T-helper 2 cell treated with Interferon-gamma antibody and Interleukin-4, amounts not matched to agents 5 μg/mL and 100 μg/mL, for 36 hours (primary cell): ENCODE measurements at regions not wholly inside any gene's neighbourhood (a gene's known extent, or its start where the extent isn't known, plus 50 kb on each side); places are given as distances from the start of the nearest gene placed in this dataset.

Experiments used
- DNase-seq: peaks from one replicate; pipeline ENCODE4 v3.0.0; 2021; ENCODE audit warnings: low spot score
- H3K27ac Mint-ChIP-seq: one replicate; pipeline ENCODE4 v1.8.0; 2021; ENCODE audit warnings: mild to moderate bottlenecking, mixed read lengths
- H3K27me3 Mint-ChIP-seq: one replicate; pipeline ENCODE4 v1.8.0; 2021; ENCODE audit warnings: low read depth, mixed read lengths
- H3K36me3 Mint-ChIP-seq: one replicate; pipeline ENCODE4 v1.8.0; 2021; ENCODE audit warnings: low read depth, mixed read lengths
- H3K4me1 Mint-ChIP-seq: one replicate; pipeline ENCODE4 v1.8.0; 2021; ENCODE audit warnings: low read depth, mixed read lengths
- H3K4me3 Mint-ChIP-seq: one replicate; pipeline ENCODE4 v1.8.0; 2022; ENCODE audit warnings: mild to moderate bottlenecking, moderate library complexity, mixed read lengths
- H3K9me3 Mint-ChIP-seq: one replicate; pipeline ENCODE4 v1.8.0; 2021; ENCODE audit warnings: mixed read lengths

DNA sequence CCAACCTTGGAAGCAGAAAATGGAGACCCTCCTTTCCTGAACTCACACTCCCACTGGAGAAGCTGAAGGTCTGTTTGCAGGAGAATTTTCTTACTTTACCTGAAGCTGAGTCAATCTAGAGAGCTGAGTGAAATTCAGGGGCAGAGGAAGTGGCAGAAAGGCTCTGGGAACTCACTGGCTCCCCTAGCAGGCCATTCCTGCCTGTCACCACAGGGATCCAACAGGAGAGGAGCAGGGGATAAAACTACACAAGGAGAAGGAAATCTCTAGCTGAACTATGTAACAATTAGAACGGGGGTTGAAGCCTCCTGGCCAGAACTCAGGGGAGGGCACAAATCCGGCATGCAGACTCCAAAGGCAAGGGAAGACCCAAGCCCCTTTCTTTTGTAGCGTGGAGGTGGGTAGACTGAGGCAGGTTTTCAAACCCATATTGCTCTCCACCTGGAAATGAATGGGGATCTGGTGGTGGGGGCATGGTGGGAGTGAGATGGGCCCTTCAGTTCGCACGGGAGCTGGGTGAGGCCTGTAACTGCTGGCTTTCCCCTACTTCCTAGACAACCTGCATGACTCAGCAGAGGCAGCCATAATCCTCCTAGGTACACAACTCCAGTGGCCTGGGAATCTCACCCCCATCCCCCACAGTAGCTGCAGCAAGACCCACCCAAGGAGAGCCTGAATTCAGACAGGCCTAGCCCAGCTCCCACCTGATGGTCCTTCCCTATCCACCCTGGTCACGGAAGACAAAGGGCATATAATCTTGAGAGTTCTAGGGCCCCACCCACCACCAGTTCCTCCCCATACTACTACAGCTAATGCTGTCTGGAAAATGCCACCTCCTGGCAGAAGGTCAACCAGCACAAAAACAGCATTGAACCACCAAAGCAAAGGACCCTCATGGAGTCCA is 158.1 kb downstream of the LTN1 start:
- DNase-seq = no peak
- Mint-ChIP-seq H3K27ac (peak overlapping the region; percentile 92), H3K4me3 (peak overlapping the region; percentile 85), H3K4me1 (peaks cover 70% of the 10 kb centered on the region), H3K9me3 (peaks cover 13% of the 10 kb centered on the region), H3K36me3 (peaks cover 37% of the 10 kb centered on the region), H3K27me3 (no peaks in the 10 kb centered on the region)

DNA sequence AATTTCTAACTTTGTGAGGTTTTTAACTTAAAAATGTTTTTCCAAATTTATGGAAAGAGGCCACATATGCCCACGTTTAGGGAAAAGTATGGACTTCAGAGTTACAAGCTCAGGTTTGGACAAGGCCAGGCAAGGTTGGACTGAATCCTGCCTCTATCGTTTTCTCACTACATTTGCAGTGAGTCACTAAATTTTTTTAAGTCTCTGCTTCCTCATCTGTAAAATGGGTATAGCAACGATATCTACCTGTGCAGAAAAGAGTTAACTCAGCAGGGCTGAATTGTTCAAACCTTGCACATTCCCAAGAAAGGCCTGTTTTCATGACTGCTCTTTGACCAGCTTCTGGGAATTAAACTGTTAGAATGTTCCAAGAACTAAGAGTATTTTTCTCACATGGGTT is 159.1 kb downstream of the LTN1 start:
- DNase-seq = no peak
- H3K27ac Mint-ChIP-seq = peak overlapping the region; percentile 69
- H3K4me1 Mint-ChIP-seq = peaks cover 66% of the 10 kb centered on the region
- peak overlapping the region; percentile 68 for H3K4me3 Mint-ChIP-seq
- peaks cover 40% of the 10 kb centered on the region for H3K36me3 Mint-ChIP-seq
- H3K27me3 Mint-ChIP-seq = peaks cover 3% of the 10 kb centered on the region
- H3K9me3 Mint-ChIP-seq = peaks cover 5% of the 10 kb centered on the region

GRCh38 chr21:28833182-28833581 is 159.5 kb downstream of the LTN1 start:
- Mint-ChIP-seq H3K27me3 (peaks cover 3% of the 10 kb centered on the region), H3K27ac (peak overlapping the region; percentile 63), H3K36me3 (peaks cover 40% of the 10 kb centered on the region), H3K4me3 (peak overlapping the region; percentile 68), H3K9me3 (peaks cover 5% of the 10 kb centered on the region), H3K4me1 (peaks cover 66% of the 10 kb centered on the region)
- DNase-seq = no peak

- Mint-ChIP-seq H3K4me1 (peaks cover 63% of the 10 kb centered on the region), H3K27me3 (peaks cover 3% of the 10 kb centered on the region), H3K27ac (peak overlapping the region; percentile 86), H3K9me3 (peaks cover 5% of the 10 kb centered on the region), H3K4me3 (peak overlapping the region; percentile 68), H3K36me3 (peaks cover 39% of the 10 kb centered on the region)
- no peak for DNase-seq
These were observed 160.0 kb downstream of the LTN1 start for GRCh38 chr21:28832715-28833061.

GRCh38 chr21:28832013-28832714 is 160.5 kb downstream of the LTN1 start:
- peak overlapping the region; percentile 86 for H3K27ac Mint-ChIP-seq
- peaks cover 3% of the 10 kb centered on the region for H3K27me3 Mint-ChIP-seq
- peaks cover 62% of the 10 kb centered on the region for H3K4me1 Mint-ChIP-seq
- H3K36me3 Mint-ChIP-seq = peaks cover 37% of the 10 kb centered on the region
- peak overlapping the region; percentile 68 for H3K4me3 Mint-ChIP-seq
- peak; percentile 41 for DNase-seq
- peaks cover 5% of the 10 kb centered on the region for H3K9me3 Mint-ChIP-seq

- H3K36me3 Mint-ChIP-seq = peaks cover 21% of the 10 kb centered on the region
- no peaks in the 10 kb centered on the region for H3K9me3 Mint-ChIP-seq
- peaks cover 32% of the 10 kb centered on the region for H3K4me1 Mint-ChIP-seq
- no peak overlapping the region for H3K4me3 Mint-ChIP-seq
- DNase-seq = no peak
- no peak overlapping the region for H3K27ac Mint-ChIP-seq
- H3K27me3 Mint-ChIP-seq = peaks cover 3% of the 10 kb centered on the region
These were observed 163.7 kb downstream of the LTN1 start for GRCh38 chr21:28828981-28829380.

GRCh38 chr21:28828021-28828420 is 164.7 kb downstream of the LTN1 start:
- H3K4me1 Mint-ChIP-seq = peaks cover 22% of the 10 kb centered on the region
- no peak overlapping the region for H3K27ac Mint-ChIP-seq

GRCh38 chr21:28827422-28827821 is 165.3 kb downstream of the LTN1 start:
- peaks cover 13% of the 10 kb centered on the region for H3K36me3 Mint-ChIP-seq
- no peak overlapping the region for H3K27ac Mint-ChIP-seq
- peaks cover 16% of the 10 kb centered on the region for H3K4me1 Mint-ChIP-seq
- H3K27me3 Mint-ChIP-seq = peaks cover 3% of the 10 kb centered on the region
- H3K9me3 Mint-ChIP-seq = no peaks in the 10 kb centered on the region
- no peak for DNase-seq
- H3K4me3 Mint-ChIP-seq = no peak overlapping the region

More at GRCh38 chr21:28828021-28828420, 164.7 kb downstream of the LTN1 start:
- no peak for DNase-seq
- Mint-ChIP-seq H3K36me3 (peaks cover 15% of the 10 kb centered on the region), H3K27me3 (peaks cover 3% of the 10 kb centered on the region), H3K9me3 (no peaks in the 10 kb centered on the region), H3K4me3 (no peak overlapping the region)

GRCh38 chr21:28826569-28826968 is 166.1 kb downstream of the LTN1 start:
- no peak overlapping the region for H3K27ac Mint-ChIP-seq
- DNase-seq = no peak
- H3K4me1 Mint-ChIP-seq = peaks cover 10% of the 10 kb centered on the region

GRCh38 chr21:28826021-28826420 is 166.7 kb downstream of the LTN1 start:
- no peak overlapping the region for H3K4me3 Mint-ChIP-seq

More at GRCh38 chr21:28826569-28826968, 166.1 kb downstream of the LTN1 start:
- Mint-ChIP-seq H3K9me3 (no peaks in the 10 kb centered on the region), H3K27me3 (peaks cover 3% of the 10 kb centered on the region), H3K4me3 (no peak overlapping the region), H3K36me3 (peaks cover 13% of the 10 kb centered on the region)

GRCh38 chr21:28823429-28823828 is 169.2 kb downstream of the LTN1 start:
- Mint-ChIP-seq H3K4me1 (peaks cover 5% of the 10 kb centered on the region), H3K27me3 (no peaks in the 10 kb centered on the region), H3K9me3 (no peaks in the 10 kb centered on the region), H3K27ac (no peak overlapping the region), H3K36me3 (peaks cover 13% of the 10 kb centered on the region), H3K4me3 (no peak overlapping the region)
- no peak for DNase-seq

More at GRCh38 chr21:28826021-28826420, 166.7 kb downstream of the LTN1 start:
- Mint-ChIP-seq H3K27me3 (peaks cover 3% of the 10 kb centered on the region), H3K4me1 (peaks cover 10% of the 10 kb centered on the region), H3K9me3 (no peaks in the 10 kb centered on the region), H3K27ac (no peak overlapping the region), H3K36me3 (peaks cover 17% of the 10 kb centered on the region)
- DNase-seq = no peak

DNA sequence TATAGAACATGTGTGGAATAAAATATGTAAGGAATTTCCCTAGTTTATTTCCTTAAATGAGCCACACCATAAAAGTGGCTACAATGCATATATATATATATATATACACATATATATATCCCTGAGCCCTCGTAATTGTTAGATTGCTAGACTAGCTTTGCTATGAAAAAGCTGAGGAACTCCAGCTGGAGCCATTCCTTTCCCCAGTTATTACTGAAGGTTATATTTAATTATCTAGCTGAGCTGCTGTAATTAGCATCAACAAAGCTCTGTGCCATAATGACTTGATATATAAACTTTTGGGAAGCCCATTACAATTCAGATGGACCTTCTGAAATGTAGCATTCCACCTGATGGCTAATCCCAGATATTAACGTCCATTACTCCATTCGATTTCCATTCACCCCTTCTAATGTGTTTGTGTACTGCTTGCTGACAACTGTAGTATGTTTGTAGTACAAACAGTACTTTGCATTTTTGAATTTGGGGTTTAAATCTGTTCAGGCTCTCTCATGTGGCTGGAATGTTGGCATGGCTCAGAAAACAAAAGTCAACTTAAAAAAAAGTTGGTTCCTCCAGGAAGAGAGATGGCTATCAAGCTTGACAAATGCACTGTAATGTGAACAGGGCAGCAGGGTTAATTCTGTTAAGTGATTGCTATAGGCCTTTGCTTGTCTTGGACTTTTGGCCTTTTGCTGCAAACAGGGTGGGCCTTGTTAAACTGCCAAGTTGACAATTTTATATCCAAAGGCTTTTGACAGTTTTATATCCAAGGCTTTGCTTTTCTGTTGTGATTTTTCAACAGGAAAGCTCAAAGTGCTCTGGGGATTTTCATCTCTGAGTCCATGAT is 170.0 kb downstream of the LTN1 start:
- no peak overlapping the region for H3K4me3 Mint-ChIP-seq
- DNase-seq = no peak
- H3K9me3 Mint-ChIP-seq = no peaks in the 10 kb centered on the region
- H3K27ac Mint-ChIP-seq = no peak overlapping the region
- no peaks in the 10 kb centered on the region for H3K27me3 Mint-ChIP-seq
- H3K36me3 Mint-ChIP-seq = peaks cover 13% of the 10 kb centered on the region
- peaks cover 4% of the 10 kb centered on the region for H3K4me1 Mint-ChIP-seq

DNA sequence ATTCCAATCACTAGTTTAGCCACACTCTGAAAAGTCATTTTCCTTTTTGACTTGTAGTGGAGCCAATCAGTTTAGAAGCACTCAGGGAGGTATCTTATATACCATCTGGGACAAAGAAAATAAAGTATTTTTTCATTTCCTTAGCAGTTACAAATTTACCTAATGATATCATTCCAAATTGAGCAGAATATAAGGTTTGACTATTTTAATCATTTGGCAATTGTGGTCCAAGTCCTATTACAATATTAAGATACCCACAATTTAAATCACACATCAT is 170.6 kb downstream of the LTN1 start:
- Mint-ChIP-seq H3K27me3 (no peaks in the 10 kb centered on the region), H3K36me3 (peaks cover 14% of the 10 kb centered on the region), H3K4me3 (no peak overlapping the region), H3K9me3 (no peaks in the 10 kb centered on the region), H3K4me1 (no peaks in the 10 kb centered on the region), H3K27ac (no peak overlapping the region)
- no peak for DNase-seq
